GM04504 (cell line): ENCODE measurements at regions not wholly inside any gene's neighbourhood (a gene's known extent, or its start where the extent isn't known, plus 50 kb on each side); places are given as distances from the start of the nearest gene placed in this dataset.
"Not testable (repeated sequence)": the region's sequence is repeated elsewhere in the genome, so short reads cannot be mapped to it uniquely, and the experiment has no call there.

Experiments used
- DNase-seq: peaks from one replicate; pipeline ENCODE4 v3.0.0-alpha.2; 2012; ENCODE audit warnings: low read depth

DNA sequence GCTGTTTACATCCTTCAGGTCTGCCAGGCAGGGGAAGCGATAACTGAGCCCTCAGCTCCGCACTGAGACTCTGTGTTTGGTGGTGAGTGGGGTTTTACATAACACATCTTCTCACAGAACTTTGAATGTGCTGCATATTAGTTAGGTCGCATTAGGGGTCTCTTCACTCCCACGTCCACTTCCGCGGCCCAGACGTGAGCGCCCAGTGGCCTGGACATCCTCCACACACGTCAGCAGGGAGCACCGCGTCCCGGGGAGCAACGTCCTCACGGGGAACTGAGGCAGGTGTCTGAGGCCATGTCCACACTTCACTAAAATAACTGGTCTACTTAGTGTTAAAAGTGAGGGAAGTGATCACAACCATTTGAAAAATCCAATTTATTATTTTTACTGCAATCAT, 100.4 kb upstream of the SATB2 start:
- no peak for DNase-seq

DNA sequence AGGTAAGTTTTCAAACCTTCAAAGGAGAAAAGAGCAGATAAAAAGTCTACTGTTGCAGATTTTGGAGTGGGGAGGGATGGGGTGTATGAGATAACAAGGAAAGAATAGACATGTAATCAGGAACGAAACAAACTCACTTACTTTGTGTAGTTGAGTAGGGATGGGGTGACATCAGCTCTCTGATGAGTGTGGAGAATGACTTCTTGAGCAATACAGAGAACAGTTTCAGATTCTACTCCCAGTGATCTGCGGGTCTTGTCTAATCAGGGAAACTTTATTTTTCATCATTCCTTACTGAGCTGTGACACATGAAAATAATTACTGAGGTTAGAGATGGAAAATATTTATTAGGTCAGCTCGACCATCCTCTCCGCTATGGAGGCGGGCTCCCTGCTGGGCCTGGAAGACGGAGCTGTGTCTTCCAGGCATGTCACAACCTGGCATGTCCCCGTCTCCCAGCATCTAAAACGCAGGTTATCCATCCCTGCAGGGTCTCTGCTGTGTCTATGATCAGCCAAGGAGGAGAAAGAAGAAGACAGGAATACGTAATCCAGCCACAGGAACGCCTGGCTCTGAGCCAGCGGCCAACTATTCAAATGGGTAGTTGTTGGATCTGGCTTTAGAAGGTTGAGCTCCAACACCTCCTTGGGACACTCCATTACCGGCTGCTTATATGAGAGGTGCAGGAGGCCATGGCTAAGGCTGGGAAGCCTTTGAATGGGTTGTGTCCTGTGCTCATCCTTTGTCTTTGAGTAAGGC, 99.0 kb upstream of the SATB2 start:
- DNase-seq = no peak

DNA sequence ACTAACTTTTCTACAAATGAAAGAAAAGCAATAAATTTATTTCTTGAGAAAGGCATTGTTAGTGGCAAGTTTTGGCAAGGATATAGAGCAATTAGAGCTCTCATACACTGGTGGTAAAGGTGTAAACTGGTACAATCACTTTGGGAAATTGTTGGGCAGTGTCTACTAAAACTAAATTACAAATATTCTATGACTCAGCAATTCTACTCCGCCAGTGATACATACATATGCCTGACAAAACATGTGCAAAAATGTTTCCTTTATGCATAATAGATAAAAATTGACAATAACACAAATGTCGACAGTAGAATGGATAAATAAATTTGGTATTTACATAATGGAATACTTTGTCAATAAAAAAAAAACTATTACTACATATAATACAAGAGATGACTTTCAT, 96.3 kb upstream of the SATB2 start:
- no peak for DNase-seq

DNA sequence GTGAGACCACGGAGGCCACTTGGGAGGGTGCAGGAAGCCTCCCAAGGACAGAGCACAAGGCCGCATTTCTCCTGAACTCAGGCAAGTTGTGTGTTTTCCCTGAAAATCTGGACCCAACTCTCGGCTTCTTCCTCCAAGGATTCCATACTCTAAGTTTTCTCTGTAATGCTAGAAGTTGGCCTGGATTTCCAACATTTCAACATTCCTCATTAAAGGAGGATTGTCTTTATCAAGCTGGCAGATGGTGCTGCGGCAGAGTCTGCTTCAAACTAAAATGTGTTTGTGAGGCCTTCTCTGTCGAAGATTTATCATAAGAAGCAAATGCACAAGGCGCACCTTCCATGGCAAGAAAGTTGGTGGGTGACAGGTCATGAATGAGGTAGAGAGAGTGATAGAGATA, 94.4 kb upstream of the SATB2 start:
- no peak for DNase-seq

DNA sequence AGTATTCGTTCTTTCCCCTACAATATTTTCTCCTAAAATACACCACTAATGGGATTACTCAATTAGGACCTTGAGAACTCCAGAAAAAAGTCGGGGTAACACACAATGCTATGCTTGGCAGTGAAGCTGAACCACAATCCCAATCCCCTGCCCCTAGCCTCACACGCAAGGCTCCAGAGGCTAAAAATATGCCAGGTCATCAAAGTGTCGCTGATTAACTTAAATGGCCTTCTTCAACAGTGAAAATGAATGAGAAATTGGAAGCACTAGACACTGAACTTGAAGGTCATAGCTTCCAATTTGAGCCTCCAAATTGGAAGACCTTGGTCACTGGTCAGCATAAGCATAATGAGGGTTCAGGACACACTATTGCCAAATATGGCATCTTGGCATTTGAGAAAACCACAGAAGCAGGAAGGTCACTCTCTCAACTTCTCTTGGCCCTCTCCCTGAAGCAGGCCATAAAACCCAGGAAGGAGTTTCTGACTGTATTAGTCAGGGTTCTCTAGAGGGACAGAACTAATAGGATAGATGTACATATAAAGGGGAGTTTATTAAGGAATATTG, 86.0 kb upstream of the SATB2 start:
- DNase-seq = no peak

DNA sequence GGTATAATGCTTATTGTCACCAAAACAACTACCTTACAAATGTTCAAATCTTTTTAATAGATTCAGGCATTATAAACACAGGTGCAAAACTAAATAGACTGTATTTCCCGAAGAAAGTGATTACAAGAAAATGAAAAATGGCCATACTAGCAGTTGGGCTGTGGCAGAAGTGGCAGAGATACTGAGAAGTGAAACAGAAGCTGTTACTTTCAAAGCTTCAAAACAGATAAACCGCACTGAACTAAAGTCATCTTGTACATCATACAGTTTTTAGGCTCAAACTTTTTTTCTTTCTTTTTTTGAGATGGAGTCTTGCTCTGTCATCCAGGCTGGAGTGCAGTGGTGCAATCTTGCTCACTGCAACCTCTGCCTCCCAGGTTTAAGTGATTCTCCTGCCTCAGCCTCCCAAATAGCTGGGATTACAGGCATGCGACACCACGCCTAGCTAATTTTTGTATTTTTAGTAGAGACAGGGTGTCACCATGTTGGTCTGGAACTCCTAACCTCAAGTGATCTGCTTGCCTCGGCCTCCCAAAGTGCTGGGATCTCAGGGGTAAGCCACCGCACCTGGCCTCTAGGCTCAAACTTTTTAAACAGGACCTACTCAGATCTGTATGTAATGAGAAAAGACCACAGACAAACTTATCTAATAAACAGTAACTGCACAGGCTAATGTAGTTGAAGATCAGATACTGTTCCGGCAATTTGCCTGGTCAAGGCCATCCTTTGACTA, 77.9 kb upstream of the SATB2 start:
- no peak for DNase-seq

DNA sequence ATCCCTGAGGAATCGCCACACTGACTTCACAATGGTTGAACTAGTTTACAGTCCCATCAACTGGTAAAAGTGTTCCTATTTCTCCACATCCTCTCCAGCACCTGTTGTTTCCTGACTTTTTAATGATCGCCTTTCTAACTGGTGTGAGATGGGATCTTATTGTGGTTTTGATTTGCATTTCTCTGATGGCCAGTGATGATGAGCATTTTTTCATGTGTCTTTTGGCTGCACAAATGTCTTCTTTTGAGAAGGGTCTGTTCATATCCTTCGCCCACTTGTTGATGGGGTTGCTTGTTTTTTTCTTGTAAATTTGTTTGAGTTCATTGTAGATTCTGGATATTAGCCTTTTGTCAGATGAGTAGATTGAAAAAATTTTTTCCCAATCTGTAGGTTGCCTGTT, 76.1 kb upstream of the SATB2 start:
- DNase-seq = not testable (repeated sequence)

DNA sequence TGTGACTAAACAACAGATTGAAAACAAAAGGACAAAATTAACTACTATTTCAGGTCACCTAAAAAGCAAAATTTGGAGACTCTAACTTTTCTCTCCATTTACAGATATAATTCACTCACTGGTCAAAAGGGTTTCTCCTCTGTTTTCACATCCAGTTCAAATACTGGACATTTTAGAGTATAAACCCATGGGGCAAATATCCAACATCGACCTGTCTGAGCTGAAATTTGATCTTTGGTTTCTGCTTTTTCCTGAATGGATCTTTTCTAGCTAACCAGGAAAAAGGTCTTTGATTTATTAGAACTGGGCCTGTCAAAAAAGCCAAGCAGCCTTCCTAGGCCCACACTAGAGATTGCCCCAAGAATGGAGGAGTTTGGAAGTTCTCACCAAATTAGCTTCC, 69.3 kb upstream of the SATB2 start:
- DNase-seq = no peak

DNA sequence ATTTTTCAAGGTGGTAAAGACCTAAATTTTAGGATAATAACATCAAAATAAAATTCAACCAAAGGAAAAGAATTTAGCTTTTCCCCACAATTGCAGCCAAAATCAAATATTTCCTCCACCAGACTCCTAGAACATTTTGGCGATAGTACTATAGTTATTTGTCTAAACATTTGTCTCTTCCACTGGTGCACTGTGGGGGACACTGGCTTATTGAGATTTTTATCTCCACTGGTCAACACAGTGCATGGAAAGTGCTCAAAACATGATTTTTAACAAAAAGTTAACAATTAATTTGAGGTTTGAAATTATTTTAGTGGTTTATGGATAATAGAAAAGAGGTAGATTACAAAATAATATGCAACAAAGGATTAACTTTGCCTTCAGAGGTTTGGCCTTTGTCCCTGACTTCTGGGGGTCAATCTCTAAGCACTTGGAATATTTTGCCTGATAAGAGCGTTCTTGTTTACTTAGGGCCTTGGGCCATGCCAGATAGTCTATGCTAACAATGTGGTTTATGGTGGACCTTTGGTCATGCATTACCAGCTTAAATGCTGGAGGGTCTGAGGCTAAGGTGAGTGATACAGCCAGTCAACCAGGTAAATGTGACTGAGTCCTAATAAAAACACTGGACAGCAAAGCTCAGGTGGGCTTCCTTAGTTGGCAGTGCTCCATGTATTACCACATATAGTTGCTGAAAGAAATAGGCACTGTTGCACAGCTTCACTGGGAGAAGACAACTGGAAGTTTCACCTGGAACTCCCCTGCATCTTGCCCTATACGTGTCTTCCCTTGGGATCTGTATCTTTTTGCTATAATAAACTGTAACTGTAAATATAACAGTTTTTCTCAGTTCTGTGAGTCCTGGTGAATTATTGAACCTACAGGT, 67.2 kb upstream of the SATB2 start:
- no peak for DNase-seq

DNA sequence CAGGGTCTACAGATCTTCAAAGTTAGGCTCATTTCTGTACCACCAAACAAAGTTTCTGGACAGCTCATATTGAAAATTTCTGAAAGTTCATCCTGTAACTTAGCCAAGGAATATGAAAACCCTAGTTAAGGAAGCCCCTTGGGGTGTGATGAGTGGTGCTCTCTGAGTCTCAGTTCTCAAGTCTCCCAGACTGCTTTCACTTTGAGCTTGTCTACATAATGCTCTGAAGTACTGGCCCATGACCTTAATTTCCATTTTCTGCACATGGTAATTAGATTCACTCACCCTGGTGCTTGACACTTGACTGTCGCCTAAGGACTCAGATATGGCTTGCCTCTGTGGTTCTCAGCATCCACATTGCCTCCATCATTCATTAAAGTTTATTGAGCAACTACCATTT, 51.7 kb upstream of the SATB2 start:
- no peak for DNase-seq
